NCI-H69 (cell line): ENCODE measurements at regions not wholly inside any gene's neighbourhood (a gene's known extent, or its start where the extent isn't known, plus 50 kb on each side); places are given as distances from the start of the nearest gene placed in this dataset.

Experiments
- DNase-seq: peaks from one replicate; lab custom pipeline; 2025; lab: John Stamatoyannopoulos, UW

DNA sequence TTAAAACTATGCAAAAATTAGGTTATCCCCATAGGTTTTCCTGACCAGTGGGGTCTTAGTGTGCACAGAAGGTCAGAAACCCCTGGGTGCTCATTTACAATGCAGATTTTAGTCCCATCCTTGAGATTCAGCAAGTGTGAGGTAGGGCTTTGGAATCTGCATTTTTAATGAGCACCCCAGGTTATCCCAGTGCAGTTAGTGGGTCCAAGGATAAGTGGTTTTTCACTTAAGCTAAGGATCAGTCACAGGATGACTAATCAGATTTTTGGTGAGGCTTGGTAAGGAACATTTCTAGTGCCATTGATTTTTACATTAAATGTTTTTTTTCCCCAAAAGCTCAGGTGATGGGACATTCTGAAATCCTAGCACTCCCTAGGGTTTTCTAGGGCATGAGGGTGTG lies 50.7 kb upstream of the MGAT5 start:
- DNase-seq: no peak
